HG03521 (cell line): ENCODE measurements at regions not wholly inside any gene's neighbourhood (a gene's known extent, or its start where the extent isn't known, plus 50 kb on each side); places are given as distances from the start of the nearest gene placed in this dataset.

ENCODE experiments used
- ATAC-seq: cut with Tn5 transposase; IDR thresholded peaks from one replicate; pipeline ENCODE4 v1.9.1; 2021; ENCODE audit warnings: mild to moderate bottlenecking, moderate library complexity; ENCODE audit not compliant: unreplicated experiment

GRCh38 chrX:137401092-137401491, 164.8 kb upstream of the ZIC3 start:
- ATAC-seq: no peak

GRCh38 chrX:137387646-137388045, 178.3 kb upstream of the ZIC3 start:
- ATAC-seq: no peak

- ATAC-seq: no peak
These were observed 199.8 kb upstream of the ZIC3 start for GRCh38 chrX:137366018-137366633.

- ATAC-seq: no peak
These were observed 202.4 kb upstream of the ZIC3 start for GRCh38 chrX:137363559-137363958.

GRCh38 chrX:137362583-137362982, 203.3 kb upstream of the ZIC3 start:
- ATAC-seq: no peak

GRCh38 chrX:137354851-137355250, 211.1 kb upstream of the ZIC3 start:
- ATAC-seq: no peak

- ATAC-seq: no peak
These were observed 212.5 kb upstream of the ZIC3 start for GRCh38 chrX:137353404-137353803.

- no peak for ATAC-seq
These were observed 213.7 kb upstream of the ZIC3 start for GRCh38 chrX:137352101-137352660.

- ATAC-seq: no peak
These were observed 223.0 kb upstream of the ZIC3 start for GRCh38 chrX:137342969-137343368.

- ATAC-seq: no peak
These were observed 252.3 kb upstream of the ZIC3 start for GRCh38 chrX:137313627-137314026.

- no peak for ATAC-seq
These were observed 260.5 kb upstream of the ZIC3 start for GRCh38 chrX:137305404-137305803.

GRCh38 chrX:137297167-137297566, 263.4 kb upstream of the GPR101 start:
- no peak for ATAC-seq

GRCh38 chrX:137290011-137290410, 256.2 kb upstream of the GPR101 start:
- ATAC-seq: no peak

GRCh38 chrX:137287191-137287590, 253.4 kb upstream of the GPR101 start:
- ATAC-seq: no peak

GRCh38 chrX:137286423-137286822, 252.6 kb upstream of the GPR101 start:
- ATAC-seq: no peak

GRCh38 chrX:137278825-137279224, 245.0 kb upstream of the GPR101 start:
- no peak for ATAC-seq

GRCh38 chrX:137263374-137263773, 229.6 kb upstream of the GPR101 start:
- no peak for ATAC-seq

GRCh38 chrX:137245183-137245582, 211.4 kb upstream of the GPR101 start:
- ATAC-seq: no peak

- ATAC-seq: no peak
These were observed 203.0 kb upstream of the GPR101 start for GRCh38 chrX:137236837-137237236.

- no peak for ATAC-seq
These were observed 201.0 kb upstream of the GPR101 start for GRCh38 chrX:137234651-137235402.

GRCh38 chrX:137233478-137233877, 199.7 kb upstream of the GPR101 start:
- no peak for ATAC-seq

- no peak for ATAC-seq
These were observed 193.4 kb upstream of the GPR101 start for GRCh38 chrX:137227151-137227550.
